ENCODE measurements at regions not wholly inside any gene's neighbourhood (a gene's known extent, or its start where the extent isn't known, plus 50 kb on each side); places are given as distances from the start of the nearest gene placed in this dataset.

DNA sequence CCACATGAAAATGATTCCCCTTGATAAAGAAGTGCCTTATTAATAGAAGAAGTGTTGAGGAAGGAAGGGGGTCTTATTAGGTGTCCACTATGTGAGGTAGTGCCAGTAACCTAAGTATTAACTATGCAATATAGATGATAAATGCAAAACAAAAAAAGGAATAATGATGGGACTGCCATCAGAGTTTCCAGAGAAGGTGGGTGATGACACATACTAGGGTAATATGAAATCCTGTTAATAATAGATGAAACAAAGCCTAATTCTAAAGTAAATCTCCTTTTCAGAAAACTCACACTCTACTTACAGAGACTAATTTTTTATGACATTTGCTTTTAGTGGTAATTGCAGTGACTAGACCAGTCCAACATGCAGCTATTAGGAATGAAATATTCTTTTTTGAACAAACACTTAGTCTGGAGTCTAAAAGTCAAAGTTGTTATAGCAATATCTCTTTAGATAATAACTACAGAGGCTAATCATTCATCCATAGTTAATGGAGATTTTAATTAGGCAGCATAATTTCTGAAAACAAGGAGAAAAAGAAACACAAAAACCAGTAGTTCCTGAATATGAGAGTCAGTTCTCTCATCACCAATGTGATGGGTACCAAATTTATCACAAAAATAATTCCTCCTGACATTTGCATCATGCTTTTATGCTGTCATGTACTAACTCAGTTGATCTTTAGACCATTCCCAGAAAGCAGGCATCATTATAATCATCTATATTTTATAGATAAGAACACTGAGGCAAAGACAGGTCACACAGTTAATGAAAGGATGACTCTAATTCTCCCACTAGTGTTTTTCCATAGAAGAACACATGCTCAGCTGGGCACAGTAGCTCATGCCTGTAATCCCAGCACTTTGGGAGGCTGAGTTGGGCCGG lies 208.8 kb upstream of the ARG1 start:
- TF ChIP-seq, protein P1, sequence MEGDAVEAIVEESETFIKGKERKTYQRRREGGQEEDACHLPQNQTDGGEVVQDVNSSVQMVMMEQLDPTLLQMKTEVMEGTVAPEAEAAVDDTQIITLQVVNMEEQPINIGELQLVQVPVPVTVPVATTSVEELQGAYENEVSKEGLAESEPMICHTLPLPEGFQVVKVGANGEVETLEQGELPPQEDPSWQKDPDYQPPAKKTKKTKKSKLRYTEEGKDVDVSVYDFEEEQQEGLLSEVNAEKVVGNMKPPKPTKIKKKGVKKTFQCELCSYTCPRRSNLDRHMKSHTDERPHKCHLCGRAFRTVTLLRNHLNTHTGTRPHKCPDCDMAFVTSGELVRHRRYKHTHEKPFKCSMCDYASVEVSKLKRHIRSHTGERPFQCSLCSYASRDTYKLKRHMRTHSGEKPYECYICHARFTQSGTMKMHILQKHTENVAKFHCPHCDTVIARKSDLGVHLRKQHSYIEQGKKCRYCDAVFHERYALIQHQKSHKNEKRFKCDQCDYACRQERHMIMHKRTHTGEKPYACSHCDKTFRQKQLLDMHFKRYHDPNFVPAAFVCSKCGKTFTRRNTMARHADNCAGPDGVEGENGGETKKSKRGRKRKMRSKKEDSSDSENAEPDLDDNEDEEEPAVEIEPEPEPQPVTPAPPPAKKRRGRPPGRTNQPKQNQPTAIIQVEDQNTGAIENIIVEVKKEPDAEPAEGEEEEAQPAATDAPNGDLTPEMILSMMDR (IDR thresholded peaks at IDR 0.05; ENCODE audit: low read depth, low read length), result no peak
- no peaks in the 10 kb centered on the region for H3K9me3 ChIP-seq (ENCODE audit: severe bottlenecking)
- no peak for DNase-seq
- H3K27ac ChIP-seq, result no peak overlapping the region
- no peak overlapping the region for H3K4me3 ChIP-seq (ENCODE audit: low read depth, low read length)
- H3K27me3 ChIP-seq (ENCODE audit: insufficient read depth, low read depth, severe bottlenecking), result no peaks in the 10 kb centered on the region
- no peaks in the 10 kb centered on the region for H3K36me3 ChIP-seq

DNA sequence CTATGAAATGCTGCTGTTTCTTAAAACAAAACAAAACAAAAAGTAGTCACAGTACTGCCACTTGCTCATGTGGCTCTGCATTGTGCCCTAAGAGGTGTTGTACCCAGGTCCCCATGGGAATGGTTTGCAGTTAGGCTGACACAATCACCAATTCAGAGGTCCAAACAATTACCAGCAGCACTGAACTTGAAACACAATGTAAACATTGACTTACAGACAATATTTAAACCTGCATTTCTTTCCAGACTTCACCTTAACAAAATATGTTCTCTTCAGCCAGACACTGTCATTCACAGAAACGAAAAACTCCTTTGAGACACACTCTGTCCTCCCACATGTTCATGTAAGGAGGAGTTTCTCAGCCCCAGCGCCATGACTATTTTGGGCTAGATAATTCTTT lies 206.8 kb upstream of the ARG1 start:
- TF ChIP-seq, protein P1 (IDR thresholded peaks at IDR 0.05; ENCODE audit: low read depth, low read length), result no peak
- H3K36me3 ChIP-seq, result no peaks in the 10 kb centered on the region
- H3K27ac ChIP-seq, result no peak overlapping the region
- H3K4me3 ChIP-seq (ENCODE audit: low read depth, low read length), result no peak overlapping the region
- no peaks in the 10 kb centered on the region for H3K9me3 ChIP-seq (ENCODE audit: severe bottlenecking)
- DNase-seq, result no peak
- H3K27me3 ChIP-seq (ENCODE audit: insufficient read depth, low read depth, severe bottlenecking), result no peaks in the 10 kb centered on the region

DNA sequence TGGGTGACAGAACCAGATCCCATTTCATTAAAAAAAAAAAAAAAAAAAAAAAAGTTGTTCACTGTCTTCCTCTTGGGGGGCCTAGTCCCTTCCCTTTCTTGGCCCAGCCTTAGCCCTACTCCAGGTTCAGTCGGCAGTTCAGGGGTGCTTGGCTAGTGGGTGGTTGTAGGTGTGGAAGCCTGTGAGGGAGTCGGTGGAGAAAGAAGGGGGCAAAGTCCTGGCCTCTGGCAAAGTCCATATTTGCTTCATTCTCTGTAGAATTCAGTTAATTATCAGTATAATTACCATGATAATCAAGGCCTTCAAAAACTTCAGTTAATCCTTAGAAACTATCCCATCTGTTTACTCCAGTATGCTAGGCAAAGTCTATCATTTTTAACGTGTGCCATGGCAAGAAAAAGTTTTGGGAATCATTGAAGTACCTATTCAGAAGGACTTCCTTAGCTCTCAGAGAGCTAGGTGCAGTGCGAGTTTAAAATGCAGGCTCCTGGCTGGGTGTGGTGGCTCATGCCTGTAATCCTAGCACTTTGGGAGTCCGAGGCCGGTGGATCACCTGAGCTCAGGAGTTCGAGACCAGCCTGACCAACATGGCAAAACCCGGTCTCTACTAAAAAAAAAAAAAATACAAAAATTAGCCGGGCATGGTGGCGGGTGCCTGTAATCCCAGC lies 205.7 kb upstream of the ARG1 start:
- DNase-seq, result no peak
- H3K27me3 ChIP-seq (ENCODE audit: insufficient read depth, low read depth, severe bottlenecking), result no peaks in the 10 kb centered on the region
- no peaks in the 10 kb centered on the region for H3K36me3 ChIP-seq
- H3K27ac ChIP-seq, result no peak overlapping the region
- no peaks in the 10 kb centered on the region for H3K9me3 ChIP-seq (ENCODE audit: severe bottlenecking)
- TF ChIP-seq, protein P1 (IDR thresholded peaks at IDR 0.05; ENCODE audit: low read depth, low read length), result no peak
- no peak overlapping the region for H3K4me3 ChIP-seq (ENCODE audit: low read depth, low read length)

DNA sequence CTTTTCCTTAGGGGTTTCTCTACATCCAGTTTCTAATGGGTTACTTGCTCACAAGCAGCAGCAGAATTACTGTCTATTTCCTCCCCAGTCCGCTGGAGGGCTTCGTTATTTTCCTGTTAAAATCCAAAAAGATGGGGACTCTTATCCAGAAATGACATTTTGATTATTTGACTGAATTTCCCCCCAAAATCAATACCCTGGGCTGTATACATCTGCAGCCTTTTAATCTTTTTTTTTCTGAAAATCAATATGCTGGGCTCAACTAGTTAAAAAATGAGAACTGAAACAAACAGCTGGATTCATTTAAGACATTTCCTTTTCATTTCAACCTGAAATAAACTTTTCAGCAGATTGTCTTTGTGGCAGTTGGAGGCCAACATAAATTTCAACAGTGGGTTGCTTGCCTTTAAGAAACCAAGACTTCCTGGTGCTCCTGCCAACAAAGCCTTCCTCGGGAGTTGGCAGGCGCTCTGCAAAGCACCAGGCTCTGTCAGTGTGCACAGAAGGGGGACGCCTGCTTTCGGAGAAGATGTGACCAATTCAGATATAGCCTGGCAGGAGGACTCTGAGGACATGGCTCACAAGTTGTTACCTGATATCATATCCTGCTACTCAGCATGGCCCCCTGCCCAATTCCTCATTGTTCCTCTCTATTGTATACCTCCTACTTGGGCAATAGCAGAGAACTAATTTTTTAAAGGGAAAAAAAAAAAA lies 204.7 kb upstream of the ARG1 start:
- Histone ChIP-seq H3K36me3 (no peaks in the 10 kb centered on the region), H3K27me3 (ENCODE audit: insufficient read depth, low read depth, severe bottlenecking) (no peaks in the 10 kb centered on the region), H3K27ac (no peak overlapping the region), H3K9me3 (ENCODE audit: severe bottlenecking) (no peaks in the 10 kb centered on the region), H3K4me3 (ENCODE audit: low read depth, low read length) (no peak overlapping the region)
- TF ChIP-seq, protein P1 (IDR thresholded peaks at IDR 0.05; ENCODE audit: low read depth, low read length), result no peak
- no peak for DNase-seq

DNA sequence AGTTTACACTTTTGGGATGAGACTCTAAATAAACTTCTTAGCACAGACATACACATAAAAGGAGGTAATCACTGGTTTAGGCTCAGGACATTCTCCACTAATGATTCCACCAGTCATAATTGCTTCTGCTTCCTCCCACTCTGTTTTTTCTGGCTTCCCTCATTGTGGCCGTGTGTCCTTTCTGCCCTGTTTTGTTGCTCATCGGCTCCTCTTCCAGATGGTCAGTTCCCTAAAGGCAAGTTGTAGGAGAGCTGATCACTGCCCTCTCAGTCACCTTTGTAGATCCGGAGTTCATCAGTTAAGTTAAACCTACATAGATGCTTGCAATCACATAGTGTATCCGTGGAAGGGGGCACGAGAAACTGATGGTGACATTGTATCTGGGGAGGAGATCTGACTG lies 200.5 kb upstream of the ARG1 start:
- H3K4me3 ChIP-seq (ENCODE audit: low read depth, low read length), result no peak overlapping the region
- H3K27ac ChIP-seq, result no peak overlapping the region
- H3K27me3 ChIP-seq (ENCODE audit: insufficient read depth, low read depth, severe bottlenecking), result no peaks in the 10 kb centered on the region
- DNase-seq, result no peak
- TF ChIP-seq, protein P1 (IDR thresholded peaks at IDR 0.05; ENCODE audit: low read depth, low read length), result no peak
- no peaks in the 10 kb centered on the region for H3K36me3 ChIP-seq
- H3K9me3 ChIP-seq (ENCODE audit: severe bottlenecking), result no peaks in the 10 kb centered on the region
